ENCODE measurements at regions not wholly inside any gene's neighbourhood (a gene's known extent, or its start where the extent isn't known, plus 50 kb on each side); places are given as distances from the start of the nearest gene placed in this dataset.

- no peak for TF ChIP-seq CTCF (IDR thresholded peaks at IDR 0.05)
- no peak for TF ChIP-seq POLR2A (IDR thresholded peaks at IDR 0.05)
These were observed 906.5 kb downstream of the JRKL start for GRCh38 chr11:97296301-97296700.
